BLaER1 treated with 17β-estradiol and CSF1 and Interleukin-3, amounts not matched to agents 10 nM and 100 nM (cell line): ENCODE measurements at regions not wholly inside any gene's neighbourhood (a gene's known extent, or its start where the extent isn't known, plus 50 kb on each side); places are given as distances from the start of the nearest gene placed in this dataset.

Source experiments
- H3K27ac ChIP-seq, 11 experiments: shearing (Covaris generic); formaldehyde crosslinking; 2 replicates each; pipeline ENCODE4 v1.8.1; 2022
- H3K27me3 ChIP-seq, 11 experiments: shearing (Covaris generic); formaldehyde crosslinking; 2 replicates each; pipeline ENCODE4 v1.8.1; 2022
- H3K36me3 ChIP-seq, 11 experiments: shearing (Covaris generic); formaldehyde crosslinking; 2 replicates each; pipeline ENCODE4 v1.8.1; 2022
- H3K4me1 ChIP-seq, 10 experiments: shearing (Covaris generic); formaldehyde crosslinking; 2 replicates each; pipeline ENCODE4 v1.8.1; 2022
- H3K4me2 ChIP-seq, 11 experiments: shearing (Covaris generic); formaldehyde crosslinking; 2 replicates each; pipeline ENCODE4 v1.8.1; 2022
- H3K4me3 ChIP-seq, 10 experiments: shearing (Covaris generic); formaldehyde crosslinking; 2 replicates each; pipeline ENCODE4 v1.8.1; 2022
- H3K9ac ChIP-seq, 11 experiments: shearing (Covaris generic); formaldehyde crosslinking; 2 replicates each; pipeline ENCODE4 v1.8.1; 2022
- H3K9me3 ChIP-seq, 11 experiments: shearing (Covaris generic); formaldehyde crosslinking; replicated peaks in 1 of 11; 2 replicates each; pipeline ENCODE4 v1.8.1; 2022
- H4K20me1 ChIP-seq, 11 experiments: shearing (Covaris generic); formaldehyde crosslinking; 2 replicates each; pipeline ENCODE4 v1.8.1; 2022
- Cebpa-rat ChIP-seq, 11 experiments: shearing (Covaris generic); IDR thresholded peaks; 2 replicates each; pipeline ENCODE4 v1.8.1; 2022

GRCh38 chr4:181166742-181167399 lies 1076.3 kb upstream of the TENM3 start:
- Histone ChIP-seq H3K4me2 (no peak overlapping the region), H3K9me3 (no peaks in the 10 kb centered on the region), H3K4me3 (no peak overlapping the region), H3K27me3 (no peaks in the 10 kb centered on the region), H4K20me1 (no peaks in the 10 kb centered on the region), H3K36me3 (no peaks in the 10 kb centered on the region), H3K27ac (no peak overlapping the region), H3K4me1 (no peaks in the 10 kb centered on the region), H3K9ac (no peak overlapping the region)
- TF ChIP-seq Cebpa-rat (IDR thresholded peaks at IDR 0.05), result no peak

GRCh38 chr4:181168011-181168805 lies 1075.0 kb upstream of the TENM3 start:
- H3K4me3 ChIP-seq, result no peak overlapping the region
- H4K20me1 ChIP-seq, result no peaks in the 10 kb centered on the region
- no peak overlapping the region for H3K4me2 ChIP-seq
- no peaks in the 10 kb centered on the region for H3K27me3 ChIP-seq
- TF ChIP-seq Cebpa-rat (IDR thresholded peaks at IDR 0.05), result no peak
- no peak overlapping the region for H3K27ac ChIP-seq
- H3K9ac ChIP-seq, result no peak overlapping the region
- H3K4me1 ChIP-seq, result no peaks in the 10 kb centered on the region
- no peaks in the 10 kb centered on the region for H3K36me3 ChIP-seq
- H3K9me3 ChIP-seq, result no peaks in the 10 kb centered on the region

GRCh38 chr4:181173046-181173445 lies 1070.2 kb upstream of the TENM3 start:
- H3K27me3 ChIP-seq, result no peaks in the 10 kb centered on the region
- no peaks in the 10 kb centered on the region for H3K4me1 ChIP-seq
- no peak for TF ChIP-seq Cebpa-rat (IDR thresholded peaks at IDR 0.05)
- no peaks in the 10 kb centered on the region for H3K9me3 ChIP-seq
- no peak overlapping the region for H3K27ac ChIP-seq
- no peak overlapping the region for H3K4me3 ChIP-seq
- no peaks in the 10 kb centered on the region for H3K36me3 ChIP-seq
- H3K9ac ChIP-seq, result no peak overlapping the region
- H4K20me1 ChIP-seq, result no peaks in the 10 kb centered on the region
- no peak overlapping the region for H3K4me2 ChIP-seq

GRCh38 chr4:181176306-181176705 lies 1066.9 kb upstream of the TENM3 start:
- Histone ChIP-seq H3K4me1 (no peaks in the 10 kb centered on the region), H3K9ac (no peak overlapping the region), H4K20me1 (no peaks in the 10 kb centered on the region), H3K27me3 (no peaks in the 10 kb centered on the region), H3K9me3 (no peaks in the 10 kb centered on the region), H3K4me2 (no peak overlapping the region), H3K36me3 (no peaks in the 10 kb centered on the region), H3K27ac (no peak overlapping the region), H3K4me3 (no peak overlapping the region)
- TF ChIP-seq Cebpa-rat (IDR thresholded peaks at IDR 0.05), result no peak

- no peaks in the 10 kb centered on the region for H3K27me3 ChIP-seq
- no peak overlapping the region for H3K9ac ChIP-seq
- H3K4me2 ChIP-seq, result no peak overlapping the region
- no peaks in the 10 kb centered on the region for H4K20me1 ChIP-seq
- TF ChIP-seq Cebpa-rat (IDR thresholded peaks at IDR 0.05), result no peak
- no peak overlapping the region for H3K4me3 ChIP-seq
- peaks cover 0 to 19% (median 3%) of the 10 kb centered on the region in 11 experiments; a peak in 8 of 22 replicates for H3K9me3 ChIP-seq
- H3K4me1 ChIP-seq, result no peaks in the 10 kb centered on the region
- H3K27ac ChIP-seq, result no peak overlapping the region
- no peaks in the 10 kb centered on the region for H3K36me3 ChIP-seq
Observed at GRCh38 chr4:181181331-181181730, 1061.9 kb upstream of the TENM3 start.

GRCh38 chr4:181189751-181190150 lies 1053.5 kb upstream of the TENM3 start:
- Histone ChIP-seq H3K27ac (no peak overlapping the region), H3K4me3 (no peak overlapping the region), H3K9ac (no peak overlapping the region), H3K4me2 (no peak overlapping the region), H3K27me3 (no peaks in the 10 kb centered on the region), H4K20me1 (no peaks in the 10 kb centered on the region), H3K36me3 (no peaks in the 10 kb centered on the region), H3K9me3 (peaks cover 0 to 14% (median 8%) of the 10 kb centered on the region in 11 experiments; a peak in 8 of 22 replicates), H3K4me1 (no peaks in the 10 kb centered on the region)
- TF ChIP-seq Cebpa-rat (IDR thresholded peaks at IDR 0.05), result no peak

- no peak for TF ChIP-seq Cebpa-rat (IDR thresholded peaks at IDR 0.05)
- H3K9ac ChIP-seq, result no peak overlapping the region
- H3K9me3 ChIP-seq, result no peaks in the 10 kb centered on the region
- no peak overlapping the region for H3K4me2 ChIP-seq
- H4K20me1 ChIP-seq, result no peaks in the 10 kb centered on the region
- no peaks in the 10 kb centered on the region for H3K4me1 ChIP-seq
- H3K4me3 ChIP-seq, result no peak overlapping the region
- no peak overlapping the region for H3K27ac ChIP-seq
- no peaks in the 10 kb centered on the region for H3K27me3 ChIP-seq
- H3K36me3 ChIP-seq, result no peaks in the 10 kb centered on the region
Observed at GRCh38 chr4:181193131-181193930, 1049.9 kb upstream of the TENM3 start.

- H3K9ac ChIP-seq, result no peak overlapping the region
- no peaks in the 10 kb centered on the region for H4K20me1 ChIP-seq
- no peaks in the 10 kb centered on the region for H3K9me3 ChIP-seq
- TF ChIP-seq Cebpa-rat (IDR thresholded peaks at IDR 0.05), result no peak
- no peaks in the 10 kb centered on the region for H3K27me3 ChIP-seq
- H3K36me3 ChIP-seq, result no peaks in the 10 kb centered on the region
- H3K4me2 ChIP-seq, result no peak overlapping the region
- H3K27ac ChIP-seq, result no peak overlapping the region
- no peaks in the 10 kb centered on the region for H3K4me1 ChIP-seq
- H3K4me3 ChIP-seq, result no peak overlapping the region
Observed at GRCh38 chr4:181194096-181194495, 1049.1 kb upstream of the TENM3 start.

GRCh38 chr4:181200076-181200475 lies 1043.1 kb upstream of the TENM3 start:
- Histone ChIP-seq H3K4me2 (no peak overlapping the region), H3K27ac (no peak overlapping the region), H3K4me1 (peaks cover 0 to 14% (median 8%) of the 10 kb centered on the region in 10 experiments; a peak in 13 of 20 replicates), H4K20me1 (no peaks in the 10 kb centered on the region), H3K27me3 (no peaks in the 10 kb centered on the region), H3K4me3 (no peak overlapping the region), H3K9me3 (no peaks in the 10 kb centered on the region), H3K9ac (no peak overlapping the region), H3K36me3 (no peaks in the 10 kb centered on the region)
- no peak for TF ChIP-seq Cebpa-rat (IDR thresholded peaks at IDR 0.05)
